Limb (tissue), 2 donors: ENCODE measurements at regions not wholly inside any gene's neighbourhood (a gene's known extent, or its start where the extent isn't known, plus 50 kb on each side); places are given as distances from the start of the nearest gene placed in this dataset.

Source experiments
- DNase-seq, 2 donors: peaks; one replicate each; pipeline ENCODE4 v3.0.0-alpha.2; 2016; ENCODE audit errors: extremely low spot score in 2 of 2

DNA sequence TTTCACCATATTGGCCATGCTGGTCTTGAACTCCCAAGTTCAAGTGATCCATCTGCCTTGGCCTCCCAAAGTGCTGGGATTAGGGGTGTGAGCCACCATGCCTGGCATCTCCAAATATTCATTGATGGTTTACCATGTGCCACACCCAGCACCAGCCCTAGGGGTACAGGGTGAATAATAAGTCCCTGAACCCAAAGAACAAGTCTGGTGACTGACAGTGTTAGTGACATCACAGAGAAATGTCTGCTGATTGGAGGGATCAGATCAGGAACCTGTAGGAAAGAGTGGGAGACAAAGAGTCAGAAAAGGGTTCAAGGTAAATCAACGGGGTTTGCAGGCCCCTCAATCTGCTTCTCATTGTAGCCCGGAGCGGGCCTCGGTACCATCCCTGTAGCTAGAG, 118.4 kb upstream of the NABP1 start:
- no peak for DNase-seq

DNA sequence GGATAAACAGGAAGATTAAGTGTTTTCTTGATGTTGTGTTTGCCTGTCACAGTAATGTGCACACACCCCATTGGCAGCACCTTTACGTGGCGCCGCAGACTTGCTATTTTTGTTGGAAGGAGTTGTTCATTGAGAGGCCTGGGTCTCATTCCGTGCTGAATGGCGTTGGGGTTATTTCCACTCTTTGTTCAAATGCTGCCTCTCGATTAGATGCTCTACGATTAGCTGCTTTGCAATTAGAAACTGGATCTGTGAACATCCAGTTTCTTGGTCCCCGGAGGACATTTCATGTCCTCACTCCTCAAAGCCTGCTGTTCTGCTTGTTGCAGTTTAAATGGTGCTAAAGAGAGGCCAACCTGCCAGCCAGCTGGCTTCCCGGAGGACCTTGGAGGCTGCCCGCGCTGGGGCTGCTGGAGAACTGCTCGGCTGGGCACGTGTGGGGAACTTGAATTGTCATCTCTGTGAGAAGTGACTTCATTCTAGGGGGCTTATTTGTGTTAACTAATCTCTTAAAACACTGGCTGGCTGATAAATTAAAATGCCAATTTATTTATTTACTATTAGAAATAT, 117.4 kb upstream of the NABP1 start:
- DNase-seq = peak in 1 of 2 donors; percentile 43

DNA sequence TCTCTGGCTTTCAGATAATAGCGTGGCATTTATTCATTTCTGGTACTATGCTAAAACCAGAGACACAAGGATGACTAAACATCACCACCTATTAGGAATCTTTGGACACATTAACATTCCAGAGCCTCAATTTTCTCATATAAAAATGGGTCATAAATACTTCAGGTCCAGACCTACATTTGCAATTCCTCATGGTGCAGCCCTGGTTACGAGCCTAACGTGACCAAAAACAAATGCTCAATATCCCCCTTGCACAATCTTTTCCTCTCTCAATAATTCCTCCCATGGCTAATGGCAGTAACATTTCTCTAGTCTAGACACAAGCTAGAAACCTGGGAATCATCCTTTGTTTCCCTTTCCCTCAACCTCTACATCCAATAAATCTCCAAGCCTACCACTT, 112.8 kb upstream of the NABP1 start:
- DNase-seq = no peak

DNA sequence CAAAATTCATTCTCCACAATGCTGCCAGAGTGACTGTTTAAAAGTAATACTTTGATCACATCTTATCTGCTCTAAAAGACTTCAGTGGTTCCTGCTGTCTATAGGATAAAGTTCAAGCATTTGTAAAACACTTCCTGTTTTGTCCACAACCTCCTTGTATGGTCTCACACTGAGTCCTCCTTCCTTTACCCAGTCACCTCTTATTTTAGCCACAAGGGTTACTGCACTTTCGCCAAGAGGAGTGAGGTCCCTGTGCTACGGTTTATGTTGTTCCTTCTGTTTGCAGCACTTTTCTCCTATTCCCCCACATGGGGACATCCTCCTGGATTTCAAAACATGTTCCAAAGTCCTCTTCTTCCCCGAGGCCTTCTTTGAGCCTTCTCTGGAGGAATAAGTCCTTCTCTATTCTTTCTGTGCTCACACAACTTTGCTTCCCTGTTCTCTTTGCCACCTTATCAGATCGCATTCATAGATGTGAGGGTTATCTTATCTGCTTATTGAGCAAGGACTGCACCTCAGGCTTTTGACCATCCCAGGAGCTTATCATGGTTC, 112.2 kb upstream of the NABP1 start:
- no peak for DNase-seq

DNA sequence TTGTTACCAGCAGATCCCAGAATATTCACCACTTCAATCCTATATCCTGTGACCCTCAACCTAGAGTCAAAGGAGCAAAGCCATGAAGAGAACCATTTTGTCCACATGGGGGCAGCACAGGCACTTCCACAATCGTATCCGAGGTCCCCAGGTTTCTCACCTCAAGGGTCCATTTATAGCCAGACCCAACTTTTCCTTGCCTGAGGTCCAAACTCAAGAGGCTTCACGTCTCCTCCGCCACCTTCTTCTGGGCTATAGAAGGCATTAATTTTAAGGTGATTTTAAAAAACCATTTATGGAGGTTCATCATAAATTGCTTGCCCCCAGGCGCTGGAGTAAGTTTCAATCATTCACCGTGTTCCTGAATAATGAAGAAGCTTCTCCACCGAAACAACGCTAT, 111.6 kb upstream of the NABP1 start:
- peak in 1 of 2 donors; percentile 45 for DNase-seq

DNA sequence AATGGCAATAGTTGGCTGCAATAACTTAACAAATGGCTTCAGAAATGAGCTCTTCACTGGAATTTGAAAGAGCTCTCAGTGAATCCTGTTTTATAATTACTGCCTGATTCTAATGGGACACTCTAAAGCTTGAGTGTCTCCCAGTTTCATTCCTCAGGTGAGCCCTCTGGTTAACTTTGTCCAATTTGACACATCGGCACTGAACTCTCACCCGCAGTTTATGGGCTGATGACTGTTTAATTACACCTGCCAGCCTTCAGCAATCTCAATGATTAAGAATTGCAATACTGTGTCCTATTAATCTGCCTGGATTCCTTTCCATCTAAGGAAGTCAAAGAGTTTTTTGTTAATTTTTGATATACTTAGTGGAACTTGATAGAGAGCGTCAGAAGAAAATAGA, 110.7 kb upstream of the NABP1 start:
- DNase-seq = no peak

DNA sequence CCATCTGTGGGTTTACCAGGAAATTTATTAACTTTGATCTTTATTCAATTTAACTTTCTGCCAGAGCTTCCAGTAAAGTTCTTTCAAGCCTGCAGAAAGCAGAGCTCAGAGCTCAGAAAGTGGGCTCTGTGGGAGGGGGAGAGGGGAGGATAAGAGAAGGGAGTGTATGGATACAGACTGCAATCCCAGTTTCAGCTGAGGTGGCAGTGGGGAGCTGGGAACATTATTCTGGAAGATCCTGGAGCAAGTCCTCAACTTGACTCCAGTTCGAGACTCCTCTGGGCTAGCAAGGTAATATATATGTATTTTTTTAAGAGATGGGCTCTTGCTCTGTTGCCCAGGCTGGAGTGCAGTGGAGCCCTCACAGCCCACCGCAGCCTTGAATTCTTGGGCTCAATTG, 108.9 kb upstream of the NABP1 start:
- no peak for DNase-seq

DNA sequence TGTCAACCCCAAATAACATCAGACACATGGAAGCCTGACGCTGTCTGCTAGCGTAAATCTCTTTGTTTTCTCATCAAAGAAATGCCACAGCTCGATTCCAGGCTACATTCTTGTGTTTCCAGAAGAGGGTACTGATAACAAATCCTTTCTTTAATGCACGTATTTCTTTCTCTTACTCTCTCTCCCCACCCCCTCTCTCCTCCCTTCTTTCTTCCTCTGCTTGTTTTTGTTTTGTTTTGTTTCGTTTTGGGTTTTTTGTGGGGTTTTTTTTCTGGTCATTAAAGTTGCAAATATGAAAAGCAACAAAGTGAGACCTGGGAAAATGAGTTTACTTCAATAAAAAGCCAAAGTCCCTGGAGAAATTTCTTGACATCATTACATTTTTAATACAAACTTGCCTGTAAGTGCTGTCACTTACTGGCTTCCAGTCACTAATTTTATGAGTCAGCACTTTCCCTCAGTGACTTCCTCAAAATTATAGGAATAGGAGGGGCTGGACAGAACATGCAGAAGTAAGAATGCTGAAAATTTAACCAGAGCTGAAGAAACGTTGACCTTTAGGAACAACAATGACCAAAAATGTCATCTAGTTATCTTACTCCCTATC, 106.7 kb upstream of the NABP1 start:
- no peak for DNase-seq

DNA sequence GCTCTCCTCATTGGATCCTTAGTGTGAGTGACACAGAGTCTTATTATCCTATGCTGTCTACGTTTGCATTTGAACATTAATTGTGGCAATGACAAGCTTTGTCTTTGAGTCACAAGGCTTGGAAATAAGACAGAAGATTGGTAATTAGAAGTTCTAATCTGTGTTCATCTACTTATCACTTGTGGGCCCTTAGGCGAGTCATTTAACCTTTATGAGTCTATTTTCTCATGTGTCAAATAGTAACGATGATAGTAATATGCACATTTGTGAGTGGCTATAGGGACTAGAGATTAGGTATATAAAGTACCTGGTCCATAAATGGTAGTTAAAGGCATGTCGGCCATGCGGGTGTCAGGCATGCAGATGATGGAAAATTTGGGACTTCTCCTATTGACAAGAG, 105.6 kb upstream of the NABP1 start:
- DNase-seq = no peak

DNA sequence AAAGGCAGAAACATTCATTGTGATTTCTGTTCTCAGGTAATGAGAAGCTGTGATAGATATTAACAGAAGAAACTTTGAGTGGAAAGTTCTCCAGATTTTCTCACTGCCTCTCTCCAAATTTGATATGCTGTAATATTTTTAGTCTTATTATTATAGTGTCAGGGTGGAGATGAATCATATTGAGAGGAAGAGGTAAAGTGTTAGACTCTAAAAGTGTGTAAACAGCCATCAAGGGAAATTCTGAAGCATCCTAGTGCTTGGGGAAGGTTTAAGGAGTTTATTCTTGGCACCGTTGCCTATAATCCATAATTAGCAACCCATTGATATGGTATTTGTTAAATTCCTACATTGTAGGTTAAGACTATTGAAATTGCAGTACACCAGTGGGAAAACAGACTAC, 104.7 kb upstream of the NABP1 start:
- DNase-seq = no peak

DNA sequence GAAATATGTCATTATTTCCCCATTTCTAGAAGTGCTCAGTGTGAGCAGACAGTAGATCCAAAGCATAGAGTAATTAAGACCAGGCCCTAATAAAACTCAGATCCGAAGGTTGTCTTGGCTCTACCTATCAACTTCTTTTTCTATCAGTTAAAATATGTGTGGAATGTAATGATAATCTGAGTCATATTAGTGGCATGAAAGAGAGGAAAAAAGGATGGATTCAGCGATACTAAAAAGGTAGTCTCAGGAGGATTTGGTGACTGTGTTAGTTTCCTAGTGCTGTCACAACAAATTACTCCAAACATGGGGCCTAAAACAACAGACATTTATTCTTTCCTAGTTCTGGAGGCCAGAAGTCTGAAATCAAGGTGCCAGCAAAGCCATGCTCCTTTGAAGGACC, 103.7 kb upstream of the NABP1 start:
- DNase-seq = no peak

DNA sequence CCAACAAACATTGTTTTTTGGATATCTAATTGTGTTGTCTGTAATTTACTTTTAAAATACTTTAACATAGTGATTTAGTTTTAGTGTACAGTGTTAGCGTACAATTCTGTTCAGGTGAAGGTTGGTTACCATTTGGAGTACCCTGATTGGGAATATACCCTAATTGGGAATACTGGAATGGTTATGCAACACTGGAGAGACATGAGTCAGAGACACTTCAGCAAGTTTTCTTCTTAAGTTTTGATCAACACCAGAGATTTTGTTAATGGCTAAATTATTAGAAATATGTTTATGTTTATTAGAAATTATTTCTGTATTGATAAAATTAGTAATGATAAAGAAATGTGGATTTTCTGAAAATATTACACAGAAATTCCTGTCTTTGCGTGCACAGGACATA, 100.3 kb upstream of the NABP1 start:
- no peak for DNase-seq

DNA sequence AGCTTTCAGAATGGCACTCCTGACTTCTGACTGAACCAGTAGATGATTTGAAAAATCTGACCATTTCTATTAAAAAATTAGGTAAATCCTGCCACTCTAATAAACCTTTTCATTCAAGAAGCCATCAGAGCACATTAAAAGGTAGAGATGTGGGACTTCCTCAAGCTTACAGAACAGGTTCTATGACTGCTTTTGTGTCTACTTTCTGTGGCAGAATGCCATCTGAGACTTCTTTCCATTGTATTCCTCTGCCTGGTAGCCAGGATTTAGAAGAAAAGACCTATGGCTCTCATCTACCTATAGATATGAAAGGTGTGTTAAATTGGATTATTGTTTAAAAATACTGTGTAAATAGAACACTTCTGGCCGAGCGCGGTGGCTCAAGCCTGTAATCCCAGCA, 99.9 kb upstream of the NABP1 start:
- DNase-seq = no peak

DNA sequence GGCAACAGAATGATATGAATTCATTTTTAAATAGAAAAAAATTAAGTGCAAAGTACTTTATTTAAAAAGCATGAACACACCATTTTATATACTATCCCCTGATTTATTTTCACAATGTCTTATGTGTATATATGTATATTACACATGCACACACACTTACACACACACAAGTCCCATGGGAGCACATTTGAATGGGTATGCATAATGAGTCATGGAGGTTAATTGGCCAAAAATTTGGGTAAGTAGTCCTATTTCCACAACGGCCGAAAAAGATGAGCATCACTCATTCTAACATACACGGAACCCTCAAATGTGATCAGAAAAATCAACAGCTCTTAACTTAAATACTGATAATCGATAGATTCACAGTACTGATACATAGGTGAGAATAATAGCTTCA, 97.4 kb upstream of the NABP1 start:
- DNase-seq = no peak

DNA sequence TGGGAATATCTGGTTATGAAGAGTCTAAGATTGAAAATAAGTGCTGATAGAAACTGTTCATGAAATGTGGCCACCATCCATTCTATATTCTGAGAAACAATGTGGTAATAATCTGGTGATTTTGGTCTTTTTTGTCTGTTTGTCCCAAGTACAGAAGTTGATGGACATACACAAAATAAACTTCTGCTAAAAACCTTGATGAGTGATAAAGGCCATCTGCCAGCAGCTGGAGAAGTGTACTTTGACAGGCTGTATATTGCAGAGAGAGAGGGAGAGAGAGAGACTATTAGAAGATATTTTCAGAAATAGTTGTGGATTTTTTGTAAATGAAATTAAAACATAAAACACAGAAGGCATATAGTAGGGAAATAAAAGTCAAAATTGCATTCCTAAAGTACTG, 96.9 kb upstream of the NABP1 start:
- no peak for DNase-seq

DNA sequence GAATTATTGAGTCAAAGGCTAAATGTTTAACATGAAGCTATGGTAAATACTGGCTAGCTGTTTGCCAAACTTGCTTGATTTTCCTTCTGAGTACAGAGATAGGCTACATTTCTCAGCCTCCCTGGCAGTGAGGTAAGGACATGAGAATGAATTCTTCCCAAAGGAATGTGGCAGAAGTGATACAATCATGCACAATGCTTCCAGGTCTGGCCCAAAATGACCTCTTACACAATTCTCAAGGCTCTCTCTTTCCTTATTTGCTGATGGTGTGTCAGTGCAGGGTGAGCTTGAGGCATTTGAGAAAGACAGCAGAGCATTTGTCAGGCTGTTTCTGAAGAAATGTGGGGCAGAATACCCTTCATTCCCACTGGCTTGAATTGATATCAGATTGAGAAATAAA, 95.6 kb upstream of the NABP1 start:
- DNase-seq = no peak

DNA sequence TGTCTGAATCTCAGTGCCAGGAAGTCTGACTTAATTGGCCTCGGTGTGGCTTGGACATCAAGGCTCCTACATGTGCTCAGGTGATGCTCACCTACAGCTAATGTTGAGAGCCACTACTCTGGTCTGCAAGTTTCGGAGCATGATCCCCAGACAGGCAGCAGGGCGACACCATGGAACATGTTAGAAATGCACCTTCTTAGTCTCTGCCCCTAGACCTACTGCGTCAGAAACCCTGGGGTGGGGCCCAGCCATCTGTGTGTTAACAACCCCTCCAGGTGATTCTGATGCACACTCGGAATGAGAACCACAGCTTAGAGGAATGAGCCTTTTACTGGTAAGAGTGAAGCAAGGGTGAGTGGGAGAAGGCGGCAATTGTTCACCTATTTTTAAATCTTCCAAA, 86.9 kb upstream of the NABP1 start:
- no peak for DNase-seq

DNA sequence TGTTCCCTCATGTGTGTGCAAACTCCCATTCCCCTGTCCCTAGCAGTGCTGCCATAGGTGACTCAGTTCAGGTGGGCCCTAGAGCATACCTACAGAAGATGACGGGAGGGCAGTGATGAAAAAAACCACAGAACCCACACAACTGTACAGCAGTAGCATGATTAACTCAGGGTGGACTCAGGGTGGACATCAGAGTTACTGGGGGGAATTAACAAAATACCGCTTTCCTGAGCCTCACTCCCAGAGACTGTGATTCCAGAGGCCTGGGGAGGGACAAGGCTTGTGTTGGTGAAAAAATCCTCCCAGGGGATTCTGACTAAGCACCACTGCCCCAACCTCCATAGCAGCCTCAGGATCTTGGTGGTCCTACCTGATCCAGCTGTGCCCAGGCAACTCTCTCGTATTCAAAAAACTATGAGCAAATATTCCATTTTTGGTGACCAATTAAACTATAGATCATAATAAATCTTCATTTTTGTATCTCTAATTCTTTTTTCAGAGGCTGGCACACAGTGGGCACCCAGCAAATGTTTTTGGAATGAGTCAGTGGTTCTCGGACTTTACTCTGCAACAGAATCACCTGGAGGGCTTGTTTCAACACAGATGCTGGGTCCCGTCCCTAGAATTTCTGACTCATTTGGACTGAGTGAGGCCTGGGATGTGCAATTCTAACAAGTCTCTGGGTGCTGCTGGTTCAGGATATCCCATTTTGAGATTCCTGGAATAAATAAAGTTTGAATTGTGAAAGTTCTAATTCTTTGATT, 84.1 kb upstream of the NABP1 start:
- no peak for DNase-seq

DNA sequence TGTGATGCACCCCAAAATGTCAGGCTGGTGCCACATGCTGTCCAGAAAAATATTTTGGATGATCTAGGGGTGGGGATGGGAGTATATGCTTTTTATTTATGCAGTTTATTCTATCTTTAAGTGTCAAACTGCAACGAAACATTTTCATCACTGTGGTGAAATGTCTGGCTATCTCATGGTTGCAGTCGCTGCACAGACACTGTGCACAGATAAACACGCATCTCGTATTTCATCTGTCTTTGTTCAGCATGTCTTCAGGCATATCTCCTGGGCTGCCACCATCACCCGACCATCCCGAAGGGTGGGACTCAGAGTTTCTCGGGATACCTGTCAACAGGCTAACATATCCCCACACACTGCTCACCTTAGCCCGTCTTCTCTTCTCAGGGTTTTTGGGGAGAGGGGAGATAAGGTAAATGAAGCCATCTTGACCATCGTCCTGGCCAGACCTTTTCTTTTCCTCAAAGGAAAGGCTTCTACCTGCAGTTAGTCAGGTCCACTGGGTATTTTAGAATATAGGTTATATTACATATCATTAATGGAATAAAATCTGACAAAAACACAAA, 80.7 kb upstream of the NABP1 start:
- DNase-seq = no peak

DNA sequence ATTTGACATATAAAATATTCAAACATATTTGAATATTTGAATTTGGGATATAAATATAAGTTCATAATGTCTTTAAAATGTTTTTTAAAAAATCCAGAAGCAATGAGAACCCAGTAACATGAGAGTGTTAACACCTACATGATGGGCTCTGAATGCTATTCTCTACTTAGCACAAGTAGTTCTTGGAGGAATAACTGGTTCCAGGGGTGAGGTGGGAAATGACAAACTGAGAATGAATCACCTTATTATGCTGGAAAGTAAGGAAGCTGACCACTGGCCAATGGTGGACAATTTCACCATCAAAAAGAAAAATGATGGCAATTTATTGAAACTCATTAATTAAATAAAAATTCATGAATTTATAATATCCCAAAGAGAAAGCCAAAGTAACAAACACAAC, 79.6 kb upstream of the NABP1 start:
- no peak for DNase-seq

DNA sequence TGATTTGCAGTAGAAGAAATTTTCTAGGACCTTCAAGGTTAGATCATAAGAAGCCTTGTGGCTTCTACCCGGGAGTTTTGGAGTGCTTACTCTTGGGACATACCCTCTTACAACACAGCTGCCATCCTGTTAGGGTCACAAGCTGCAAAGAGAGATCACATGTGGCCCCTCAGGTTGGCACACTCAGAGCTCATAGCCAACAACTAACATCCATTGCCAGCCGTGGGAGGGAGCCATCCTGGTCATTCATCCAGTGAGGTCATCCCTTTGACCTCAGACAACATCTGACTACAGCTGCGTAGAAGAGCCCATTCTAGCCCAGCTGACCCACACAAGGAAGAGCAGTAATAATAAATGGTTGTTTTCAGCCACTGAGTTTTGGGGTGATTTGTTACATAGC, 76.9 kb upstream of the NABP1 start:
- DNase-seq = no peak

DNA sequence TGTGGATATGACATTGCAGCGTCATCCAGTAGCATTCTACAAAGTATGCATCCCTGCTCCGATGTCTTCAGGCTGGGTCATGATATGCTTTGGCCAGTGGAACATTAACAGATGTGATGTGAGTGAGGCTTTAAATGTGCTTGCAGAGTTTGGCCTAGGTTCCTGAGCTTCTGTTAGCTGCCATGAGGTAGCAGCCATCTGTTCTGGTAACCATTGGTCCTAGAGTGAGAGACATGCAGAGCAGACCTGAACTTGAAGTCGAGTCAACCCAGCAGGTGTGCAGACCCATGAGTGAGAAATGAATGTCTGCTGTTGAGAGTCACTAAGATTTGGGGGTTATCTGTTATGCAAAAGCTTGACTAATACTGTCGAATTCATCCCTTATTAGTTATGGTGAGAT, 73.8 kb upstream of the NABP1 start:
- DNase-seq = no peak

DNA sequence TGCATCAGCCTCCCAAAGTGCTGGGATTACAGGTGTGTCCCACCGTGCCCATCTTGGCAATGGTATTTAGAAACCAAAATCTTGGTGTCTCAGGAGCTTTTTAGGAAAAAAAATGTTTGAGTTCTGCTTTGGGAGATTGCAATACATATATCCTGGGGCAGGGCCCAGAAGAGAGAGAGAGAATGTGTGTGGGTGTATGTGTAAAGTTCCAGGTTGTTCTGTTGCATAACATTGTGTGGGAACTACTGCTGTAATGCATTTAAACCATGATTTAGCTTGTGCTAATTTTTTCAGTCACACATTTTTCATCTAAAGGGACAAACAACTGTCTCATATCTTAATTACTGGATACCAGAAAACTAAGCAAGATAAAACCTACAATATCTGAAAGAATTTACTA, 70.8 kb upstream of the NABP1 start:
- no peak for DNase-seq
